ENCODE measurements at regions not wholly inside any gene's neighbourhood (a gene's known extent, or its start where the extent isn't known, plus 50 kb on each side); places are given as distances from the start of the nearest gene placed in this dataset.

- H3K27me3 ChIP-seq: no peaks in the 10 kb centered on the region
- H3K4me3 ChIP-seq (ENCODE audit: low read depth, low read length): no peak overlapping the region
- H3K9me3 ChIP-seq: no peaks in the 10 kb centered on the region
- no peak for TF ChIP-seq CTCF (IDR thresholded peaks at IDR 0.05; ENCODE audit: low read depth, low read length)
- no peak for DNase-seq
- no peaks in the 10 kb centered on the region for H3K4me1 ChIP-seq
- H3K36me3 ChIP-seq: no peaks in the 10 kb centered on the region
Observed at GRCh38 chr6:164195942-164196281, 781.4 kb downstream of the QKI start.

- no peak for TF ChIP-seq CTCF (IDR thresholded peaks at IDR 0.05; ENCODE audit: low read depth, low read length)
- H3K27me3 ChIP-seq: no peaks in the 10 kb centered on the region
Observed at GRCh38 chr6:164195278-164195941, 780.9 kb downstream of the QKI start.

GRCh38 chr6:164188861-164189260 is 774.3 kb downstream of the QKI start:
- TF ChIP-seq CTCF (IDR thresholded peaks at IDR 0.05; ENCODE audit: low read depth, low read length): no peak
- H3K4me1 ChIP-seq: no peaks in the 10 kb centered on the region

More at GRCh38 chr6:164195278-164195941, 780.9 kb downstream of the QKI start:
- Histone ChIP-seq H3K4me1 (no peaks in the 10 kb centered on the region), H3K36me3 (no peaks in the 10 kb centered on the region), H3K9me3 (no peaks in the 10 kb centered on the region), H3K4me3 (ENCODE audit: low read depth, low read length) (no peak overlapping the region)
- no peak for DNase-seq

GRCh38 chr6:164185471-164185871 is 771.0 kb downstream of the QKI start:
- H3K4me3 ChIP-seq (ENCODE audit: low read depth, low read length): no peak overlapping the region
- H3K4me1 ChIP-seq: no peaks in the 10 kb centered on the region
- no peaks in the 10 kb centered on the region for H3K27me3 ChIP-seq
- no peak for DNase-seq
- no peaks in the 10 kb centered on the region for H3K36me3 ChIP-seq
- H3K9me3 ChIP-seq: no peaks in the 10 kb centered on the region; the same call in 1 of the 2 replicates
- no peak for TF ChIP-seq CTCF (IDR thresholded peaks at IDR 0.05; ENCODE audit: low read depth, low read length)

More at GRCh38 chr6:164188861-164189260, 774.3 kb downstream of the QKI start:
- no peaks in the 10 kb centered on the region for H3K36me3 ChIP-seq
- H3K9me3 ChIP-seq: no peaks in the 10 kb centered on the region
- H3K27me3 ChIP-seq: no peaks in the 10 kb centered on the region
- DNase-seq: no peak
- no peak overlapping the region for H3K4me3 ChIP-seq (ENCODE audit: low read depth, low read length)

GRCh38 chr6:164184410-164184809 is 769.9 kb downstream of the QKI start:
- no peaks in the 10 kb centered on the region for H3K4me1 ChIP-seq
- TF ChIP-seq CTCF (IDR thresholded peaks at IDR 0.05; ENCODE audit: low read depth, low read length): no peak
- no peaks in the 10 kb centered on the region; the same call in 1 of the 2 replicates for H3K9me3 ChIP-seq
- H3K36me3 ChIP-seq: no peaks in the 10 kb centered on the region
- H3K27me3 ChIP-seq: no peaks in the 10 kb centered on the region
- no peak overlapping the region for H3K4me3 ChIP-seq (ENCODE audit: low read depth, low read length)
- DNase-seq: no peak

GRCh38 chr6:164183556-164184123 is 769.1 kb downstream of the QKI start:
- DNase-seq: no peak
- no peaks in the 10 kb centered on the region for H3K27me3 ChIP-seq
- no peaks in the 10 kb centered on the region; the same call in 1 of the 2 replicates for H3K9me3 ChIP-seq
- no peaks in the 10 kb centered on the region for H3K36me3 ChIP-seq
- no peak for TF ChIP-seq CTCF (IDR thresholded peaks at IDR 0.05; ENCODE audit: low read depth, low read length)
- no peaks in the 10 kb centered on the region for H3K4me1 ChIP-seq
- H3K4me3 ChIP-seq (ENCODE audit: low read depth, low read length): no peak overlapping the region
